ENCODE measurements at regions not wholly inside any gene's neighbourhood (a gene's known extent, or its start where the extent isn't known, plus 50 kb on each side); places are given as distances from the start of the nearest gene placed in this dataset.

DNA sequence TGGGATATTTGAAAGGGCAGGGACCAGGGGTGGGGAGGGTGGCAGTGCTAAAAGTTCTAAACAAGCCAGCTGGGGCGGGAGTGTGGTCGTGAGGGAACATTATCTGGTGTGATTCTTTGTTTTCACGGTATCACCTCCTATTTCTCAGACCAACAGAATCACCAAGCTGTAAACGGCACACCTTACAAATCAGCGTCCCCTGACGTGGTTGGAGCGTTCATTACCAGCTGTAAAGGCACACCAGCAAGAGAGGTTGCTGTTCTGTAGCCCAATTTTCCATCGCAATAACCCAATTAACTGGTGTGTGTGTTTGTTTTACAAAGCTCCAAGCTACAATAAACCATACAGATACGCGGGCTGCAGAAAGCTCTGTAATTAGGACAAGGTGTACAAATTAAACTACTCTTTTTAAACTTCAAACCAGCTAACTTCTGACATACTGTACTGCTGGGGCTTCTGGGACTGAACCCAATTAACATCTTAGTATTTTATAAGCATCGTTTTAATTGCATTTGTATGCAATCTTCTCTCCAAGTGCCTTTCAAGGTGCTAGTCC lies 303.6 kb upstream of the CLINT1 start:
- TF ChIP-seq, protein P1, sequence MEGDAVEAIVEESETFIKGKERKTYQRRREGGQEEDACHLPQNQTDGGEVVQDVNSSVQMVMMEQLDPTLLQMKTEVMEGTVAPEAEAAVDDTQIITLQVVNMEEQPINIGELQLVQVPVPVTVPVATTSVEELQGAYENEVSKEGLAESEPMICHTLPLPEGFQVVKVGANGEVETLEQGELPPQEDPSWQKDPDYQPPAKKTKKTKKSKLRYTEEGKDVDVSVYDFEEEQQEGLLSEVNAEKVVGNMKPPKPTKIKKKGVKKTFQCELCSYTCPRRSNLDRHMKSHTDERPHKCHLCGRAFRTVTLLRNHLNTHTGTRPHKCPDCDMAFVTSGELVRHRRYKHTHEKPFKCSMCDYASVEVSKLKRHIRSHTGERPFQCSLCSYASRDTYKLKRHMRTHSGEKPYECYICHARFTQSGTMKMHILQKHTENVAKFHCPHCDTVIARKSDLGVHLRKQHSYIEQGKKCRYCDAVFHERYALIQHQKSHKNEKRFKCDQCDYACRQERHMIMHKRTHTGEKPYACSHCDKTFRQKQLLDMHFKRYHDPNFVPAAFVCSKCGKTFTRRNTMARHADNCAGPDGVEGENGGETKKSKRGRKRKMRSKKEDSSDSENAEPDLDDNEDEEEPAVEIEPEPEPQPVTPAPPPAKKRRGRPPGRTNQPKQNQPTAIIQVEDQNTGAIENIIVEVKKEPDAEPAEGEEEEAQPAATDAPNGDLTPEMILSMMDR (IDR thresholded peaks at IDR 0.05; ENCODE audit: low read length), result no peak
- no peak for TF ChIP-seq EZH2 (IDR thresholded peaks at IDR 0.05; ENCODE audit: borderline replicate concordance, low read length)
